ENCODE measurements at regions not wholly inside any gene's neighbourhood (a gene's known extent, or its start where the extent isn't known, plus 50 kb on each side); places are given as distances from the start of the nearest gene placed in this dataset.

- no peak for DNase-seq (ENCODE audit: low read depth in 1 of 2, low spot score in 1 of 2)
- TF ChIP-seq CTCF (IDR thresholded peaks at IDR 0.05; ENCODE audit: low read depth, low read length), result no peak
Observed at GRCh38 chr3:20490996-20491395, 305.0 kb upstream of the SGO1 start.

GRCh38 chr3:20488151-20488550 is 302.1 kb upstream of the SGO1 start:
- Histone ChIP-seq H3K4me3 (no peak overlapping the region), H3K4me1 (ENCODE audit: low read depth) (no peaks in the 10 kb centered on the region), H3K27ac (no peak overlapping the region), H3K27me3 (no peaks in the 10 kb centered on the region), H3K9me3 (ENCODE audit: low read depth) (no peaks in the 10 kb centered on the region), H3K36me3 (no peaks in the 10 kb centered on the region)
- TF ChIP-seq CTCF (IDR thresholded peaks at IDR 0.05; ENCODE audit: low read depth, low read length), result no peak
- peak in 1 of 2 donors; percentile 5 for DNase-seq (ENCODE audit: low read depth in 1 of 2, low spot score in 1 of 2)

More at GRCh38 chr3:20490996-20491395, 305.0 kb upstream of the SGO1 start:
- Histone ChIP-seq H3K4me3 (no peak overlapping the region), H3K9me3 (ENCODE audit: low read depth) (no peaks in the 10 kb centered on the region), H3K27ac (no peak overlapping the region), H3K27me3 (no peaks in the 10 kb centered on the region), H3K36me3 (no peaks in the 10 kb centered on the region), H3K4me1 (ENCODE audit: low read depth) (no peaks in the 10 kb centered on the region)

GRCh38 chr3:20484126-20484525 is 298.1 kb upstream of the SGO1 start:
- H3K27me3 ChIP-seq, result no peaks in the 10 kb centered on the region
- no peak for TF ChIP-seq CTCF (IDR thresholded peaks at IDR 0.05; ENCODE audit: low read depth, low read length)
- DNase-seq (ENCODE audit: low read depth in 1 of 2, low spot score in 1 of 2), result no peak
- no peaks in the 10 kb centered on the region for H3K9me3 ChIP-seq (ENCODE audit: low read depth)
- H3K27ac ChIP-seq, result no peak overlapping the region
- no peak overlapping the region for H3K4me3 ChIP-seq
- no peaks in the 10 kb centered on the region for H3K36me3 ChIP-seq
- no peaks in the 10 kb centered on the region for H3K4me1 ChIP-seq (ENCODE audit: low read depth)

- no peaks in the 10 kb centered on the region for H3K27me3 ChIP-seq
- H3K9me3 ChIP-seq (ENCODE audit: low read depth), result no peaks in the 10 kb centered on the region
- H3K36me3 ChIP-seq, result no peaks in the 10 kb centered on the region
- no peak for DNase-seq (ENCODE audit: low read depth in 1 of 2, low spot score in 1 of 2)
- no peak for TF ChIP-seq CTCF (IDR thresholded peaks at IDR 0.05; ENCODE audit: low read depth, low read length)
- no peak overlapping the region for H3K4me3 ChIP-seq
- H3K27ac ChIP-seq, result no peak overlapping the region
- no peaks in the 10 kb centered on the region for H3K4me1 ChIP-seq (ENCODE audit: low read depth)
Observed at GRCh38 chr3:20482350-20482749, 296.3 kb upstream of the SGO1 start.

GRCh38 chr3:20480786-20481365 is 294.9 kb upstream of the SGO1 start:
- H3K27me3 ChIP-seq, result no peaks in the 10 kb centered on the region
- no peaks in the 10 kb centered on the region for H3K4me1 ChIP-seq (ENCODE audit: low read depth)
- H3K27ac ChIP-seq, result no peak overlapping the region
- peak in 1 of 2 donors; percentile 20 for DNase-seq (ENCODE audit: low read depth in 1 of 2, low spot score in 1 of 2)
- no peaks in the 10 kb centered on the region for H3K36me3 ChIP-seq
- TF ChIP-seq CTCF (IDR thresholded peaks at IDR 0.05; ENCODE audit: low read depth, low read length), result no peak
- no peaks in the 10 kb centered on the region for H3K9me3 ChIP-seq (ENCODE audit: low read depth)
- no peak overlapping the region for H3K4me3 ChIP-seq
